ENCODE measurements at regions not wholly inside any gene's neighbourhood (a gene's known extent, or its start where the extent isn't known, plus 50 kb on each side); places are given as distances from the start of the nearest gene placed in this dataset.

- no peaks in the 10 kb centered on the region for H4K20me1 ChIP-seq (ENCODE audit: insufficient read depth)
- H3K27me3 ChIP-seq (ENCODE audit: insufficient read depth, low read length): no peaks in the 10 kb centered on the region; the same call in 1 of the 2 replicates
- H3K4me2 ChIP-seq (ENCODE audit: low read length): no peak overlapping the region
- no peak for ATAC-seq
- H3K4me1 ChIP-seq (ENCODE audit: control insufficient read depth in 1 of 2, insufficient read depth in 2 of 2, low read length in 2 of 2): no peaks in the 10 kb centered on the region
- RAD21 ChIA-PET (ENCODE audit: low non-redundant PET in 1 of 2, low total read pairs in 2 of 2, uncharacterized antibody in 2 of 2, unreplicated experiment in 2 of 2): no interaction called here
- TF ChIP-seq SIN3A (IDR thresholded peaks at IDR 0.05; ENCODE audit: low read depth) (no peak), ZFX (IDR thresholded peaks at IDR 0.05) (no peak), SRF (IDR thresholded peaks at IDR 0.05; ENCODE audit: low read depth) (no peak), ELF1 (IDR thresholded peaks at IDR 0.05; ENCODE audit: borderline replicate concordance, low read depth) (no peak), POLR2A (IDR thresholded peaks at IDR 0.05; ENCODE audit: borderline replicate concordance, extremely low read depth, insufficient read depth, insufficient read length) (no peak), SP1 (IDR thresholded peaks at IDR 0.05; ENCODE audit: low read depth) (no peak), RAD21 (IDR thresholded peaks at IDR 0.05; ENCODE audit: low read depth) (no peak), EZH2phosphoT487 (IDR thresholded peaks at IDR 0.05; ENCODE audit: borderline replicate concordance) (no peak), CBX3 (IDR thresholded peaks at IDR 0.05; ENCODE audit: low read depth) (no peak), ZNF274 (IDR thresholded peaks at IDR 0.05; ENCODE audit: low read depth, low read length) (no peak), TCF7L2 (IDR thresholded peaks at IDR 0.05; ENCODE audit: borderline replicate concordance, extremely low read depth, insufficient read depth, insufficient read length) (no peak), POLR2AphosphoS5 (IDR thresholded peaks at IDR 0.05; ENCODE audit: low read depth, low read length) (no peak), EGR1 (IDR thresholded peaks at IDR 0.05; ENCODE audit: low read depth) (no peak), CEBPB (IDR thresholded peaks at IDR 0.05; ENCODE audit: low read depth) (no peak), ATF3 (IDR thresholded peaks at IDR 0.05) (no peak)
- TF ChIP-seq, protein P1, sequence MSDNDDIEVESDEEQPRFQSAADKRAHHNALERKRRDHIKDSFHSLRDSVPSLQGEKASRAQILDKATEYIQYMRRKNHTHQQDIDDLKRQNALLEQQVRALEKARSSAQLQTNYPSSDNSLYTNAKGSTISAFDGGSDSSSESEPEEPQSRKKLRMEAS (IDR thresholded peaks at IDR 0.05): no peak
- TF ChIP-seq, protein P2, sequence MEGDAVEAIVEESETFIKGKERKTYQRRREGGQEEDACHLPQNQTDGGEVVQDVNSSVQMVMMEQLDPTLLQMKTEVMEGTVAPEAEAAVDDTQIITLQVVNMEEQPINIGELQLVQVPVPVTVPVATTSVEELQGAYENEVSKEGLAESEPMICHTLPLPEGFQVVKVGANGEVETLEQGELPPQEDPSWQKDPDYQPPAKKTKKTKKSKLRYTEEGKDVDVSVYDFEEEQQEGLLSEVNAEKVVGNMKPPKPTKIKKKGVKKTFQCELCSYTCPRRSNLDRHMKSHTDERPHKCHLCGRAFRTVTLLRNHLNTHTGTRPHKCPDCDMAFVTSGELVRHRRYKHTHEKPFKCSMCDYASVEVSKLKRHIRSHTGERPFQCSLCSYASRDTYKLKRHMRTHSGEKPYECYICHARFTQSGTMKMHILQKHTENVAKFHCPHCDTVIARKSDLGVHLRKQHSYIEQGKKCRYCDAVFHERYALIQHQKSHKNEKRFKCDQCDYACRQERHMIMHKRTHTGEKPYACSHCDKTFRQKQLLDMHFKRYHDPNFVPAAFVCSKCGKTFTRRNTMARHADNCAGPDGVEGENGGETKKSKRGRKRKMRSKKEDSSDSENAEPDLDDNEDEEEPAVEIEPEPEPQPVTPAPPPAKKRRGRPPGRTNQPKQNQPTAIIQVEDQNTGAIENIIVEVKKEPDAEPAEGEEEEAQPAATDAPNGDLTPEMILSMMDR (IDR thresholded peaks at IDR 0.05 in 2 of 3, conservative IDR thresholded peaks at IDR 0.05 in 1 of 3; ENCODE audit: borderline replicate concordance in 1 of 3, insufficient read depth in 1 of 3, low read depth in 2 of 3, low read length in 2 of 3): no peak
- TF ChIP-seq, protein P3, sequence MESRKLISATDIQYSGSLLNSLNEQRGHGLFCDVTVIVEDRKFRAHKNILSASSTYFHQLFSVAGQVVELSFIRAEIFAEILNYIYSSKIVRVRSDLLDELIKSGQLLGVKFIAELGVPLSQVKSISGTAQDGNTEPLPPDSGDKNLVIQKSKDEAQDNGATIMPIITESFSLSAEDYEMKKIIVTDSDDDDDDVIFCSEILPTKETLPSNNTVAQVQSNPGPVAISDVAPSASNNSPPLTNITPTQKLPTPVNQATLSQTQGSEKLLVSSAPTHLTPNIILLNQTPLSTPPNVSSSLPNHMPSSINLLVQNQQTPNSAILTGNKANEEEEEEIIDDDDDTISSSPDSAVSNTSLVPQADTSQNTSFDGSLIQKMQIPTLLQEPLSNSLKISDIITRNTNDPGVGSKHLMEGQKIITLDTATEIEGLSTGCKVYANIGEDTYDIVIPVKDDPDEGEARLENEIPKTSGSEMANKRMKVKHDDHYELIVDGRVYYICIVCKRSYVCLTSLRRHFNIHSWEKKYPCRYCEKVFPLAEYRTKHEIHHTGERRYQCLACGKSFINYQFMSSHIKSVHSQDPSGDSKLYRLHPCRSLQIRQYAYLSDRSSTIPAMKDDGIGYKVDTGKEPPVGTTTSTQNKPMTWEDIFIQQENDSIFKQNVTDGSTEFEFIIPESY (IDR thresholded peaks at IDR 0.05; ENCODE audit: extremely low read depth, insufficient replicate concordance, low read length): no peak
- TF ChIP-seq, protein P4, sequence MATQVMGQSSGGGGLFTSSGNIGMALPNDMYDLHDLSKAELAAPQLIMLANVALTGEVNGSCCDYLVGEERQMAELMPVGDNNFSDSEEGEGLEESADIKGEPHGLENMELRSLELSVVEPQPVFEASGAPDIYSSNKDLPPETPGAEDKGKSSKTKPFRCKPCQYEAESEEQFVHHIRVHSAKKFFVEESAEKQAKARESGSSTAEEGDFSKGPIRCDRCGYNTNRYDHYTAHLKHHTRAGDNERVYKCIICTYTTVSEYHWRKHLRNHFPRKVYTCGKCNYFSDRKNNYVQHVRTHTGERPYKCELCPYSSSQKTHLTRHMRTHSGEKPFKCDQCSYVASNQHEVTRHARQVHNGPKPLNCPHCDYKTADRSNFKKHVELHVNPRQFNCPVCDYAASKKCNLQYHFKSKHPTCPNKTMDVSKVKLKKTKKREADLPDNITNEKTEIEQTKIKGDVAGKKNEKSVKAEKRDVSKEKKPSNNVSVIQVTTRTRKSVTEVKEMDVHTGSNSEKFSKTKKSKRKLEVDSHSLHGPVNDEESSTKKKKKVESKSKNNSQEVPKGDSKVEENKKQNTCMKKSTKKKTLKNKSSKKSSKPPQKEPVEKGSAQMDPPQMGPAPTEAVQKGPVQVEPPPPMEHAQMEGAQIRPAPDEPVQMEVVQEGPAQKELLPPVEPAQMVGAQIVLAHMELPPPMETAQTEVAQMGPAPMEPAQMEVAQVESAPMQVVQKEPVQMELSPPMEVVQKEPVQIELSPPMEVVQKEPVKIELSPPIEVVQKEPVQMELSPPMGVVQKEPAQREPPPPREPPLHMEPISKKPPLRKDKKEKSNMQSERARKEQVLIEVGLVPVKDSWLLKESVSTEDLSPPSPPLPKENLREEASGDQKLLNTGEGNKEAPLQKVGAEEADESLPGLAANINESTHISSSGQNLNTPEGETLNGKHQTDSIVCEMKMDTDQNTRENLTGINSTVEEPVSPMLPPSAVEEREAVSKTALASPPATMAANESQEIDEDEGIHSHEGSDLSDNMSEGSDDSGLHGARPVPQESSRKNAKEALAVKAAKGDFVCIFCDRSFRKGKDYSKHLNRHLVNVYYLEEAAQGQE (IDR thresholded peaks at IDR 0.05; ENCODE audit: low read depth): no peak
- H2AFZ ChIP-seq (ENCODE audit: low read depth, low read length, poor library complexity, severe bottlenecking): no peak overlapping the region
- intact Hi-C loops (cut with micrococcal nuclease): no loop called here
- no peaks in the 10 kb centered on the region for H3K79me2 ChIP-seq (ENCODE audit: insufficient read depth, low read length)
- H3K9me2 ChIP-seq (ENCODE audit: insufficient read depth): no peaks in the 10 kb centered on the region
- no peak overlapping the region for H3K27ac ChIP-seq (ENCODE audit: low read depth, low read length)
- no peaks in the 10 kb centered on the region for H3K9me3 ChIP-seq (ENCODE audit: control insufficient read depth in 1 of 2, insufficient read depth in 1 of 2, low read depth in 1 of 2, low read length in 2 of 2)
- H3K9ac ChIP-seq (ENCODE audit: low read length): no peak overlapping the region
- no peak for DNase-seq (ENCODE audit: low read depth, low spot score)
- POLR2A ChIA-PET: no interaction called here
- no peak overlapping the region for H3K4me3 ChIP-seq (replicated peaks in 1 of 2; ENCODE audit: low read depth in 1 of 2, low read length in 2 of 2)
- no peaks in the 10 kb centered on the region for H3K36me3 ChIP-seq (ENCODE audit: control insufficient read depth in 1 of 2, insufficient read depth in 2 of 2, low read length in 2 of 2)
- BruUV-seq (replicated peaks): no TSS peak
- CTCF ChIA-PET: no interaction called here
These were observed 576.5 kb downstream of the MID1IP1 start for GRCh38 chrX:39377773-39378172.

Data from HCT116 (cell line).